ENCODE measurements at regions not wholly inside any gene's neighbourhood (a gene's known extent, or its start where the extent isn't known, plus 50 kb on each side); places are given as distances from the start of the nearest gene placed in this dataset.
"Not testable (repeated sequence)": the region's sequence is repeated elsewhere in the genome, so short reads cannot be mapped to it uniquely, and the experiment has no call there.

GRCh38 chr2:172300851-172301250 lies 126.5 kb upstream of the ITGA6 start:
- no peak for DNase-seq (ENCODE audit: low read depth, low spot score)
- in situ Hi-C loops (cut with HindIII; ENCODE audit: low sequenced_read_pairs): no loop called here
- no peak overlapping the region for H3K4me3 ChIP-seq (ENCODE audit: low read depth, low read length)
- no peak for TF ChIP-seq CTCF (IDR thresholded peaks at IDR 0.05; ENCODE audit: low read depth, low read length)

GRCh38 chr2:172305066-172305465 lies 122.3 kb upstream of the ITGA6 start:
- no peak overlapping the region for H3K4me3 ChIP-seq (ENCODE audit: low read depth, low read length)
- TF ChIP-seq CTCF (IDR thresholded peaks at IDR 0.05; ENCODE audit: low read depth, low read length): no peak
- in situ Hi-C loops (cut with HindIII; ENCODE audit: low sequenced_read_pairs): no loop called here
- DNase-seq (ENCODE audit: low read depth, low spot score): no peak

GRCh38 chr2:172307800-172308199 lies 119.6 kb upstream of the ITGA6 start:
- DNase-seq (ENCODE audit: low read depth, low spot score): no peak
- in situ Hi-C loops (cut with HindIII; ENCODE audit: low sequenced_read_pairs): no loop called here
- no peak overlapping the region for H3K4me3 ChIP-seq (ENCODE audit: low read depth, low read length)
- no peak for TF ChIP-seq CTCF (IDR thresholded peaks at IDR 0.05; ENCODE audit: low read depth, low read length)

GRCh38 chr2:172308253-172308935 lies 119.0 kb upstream of the ITGA6 start:
- H3K4me3 ChIP-seq (ENCODE audit: low read depth, low read length): no peak overlapping the region
- no peak for DNase-seq (ENCODE audit: low read depth, low spot score)
- in situ Hi-C loops (cut with HindIII; ENCODE audit: low sequenced_read_pairs): no loop called here
- TF ChIP-seq CTCF (IDR thresholded peaks at IDR 0.05; ENCODE audit: low read depth, low read length): no peak

- no peak for DNase-seq (ENCODE audit: low read depth, low spot score)
- in situ Hi-C loops (cut with HindIII; ENCODE audit: low sequenced_read_pairs): no loop called here
- no peak overlapping the region for H3K4me3 ChIP-seq (ENCODE audit: low read depth, low read length)
- no peak for TF ChIP-seq CTCF (IDR thresholded peaks at IDR 0.05; ENCODE audit: low read depth, low read length)
Observed at GRCh38 chr2:172311921-172312345, 115.5 kb upstream of the ITGA6 start.

- in situ Hi-C loops (cut with HindIII; ENCODE audit: low sequenced_read_pairs): no loop called here
- no peak for DNase-seq (ENCODE audit: low read depth, low spot score)
- H3K4me3 ChIP-seq (ENCODE audit: low read depth, low read length): no peak overlapping the region
- no peak for TF ChIP-seq CTCF (IDR thresholded peaks at IDR 0.05; ENCODE audit: low read depth, low read length)
Observed at GRCh38 chr2:172313715-172314341, 113.6 kb upstream of the ITGA6 start.

GRCh38 chr2:172315070-172315469 lies 112.3 kb upstream of the ITGA6 start:
- in situ Hi-C loops (cut with HindIII; ENCODE audit: low sequenced_read_pairs); H3K4me3 ChIP-seq (ENCODE audit: low read depth, low read length); DNase-seq (ENCODE audit: low read depth, low spot score): not testable (repeated sequence)
